Stomach (tissue), 4 donors: ENCODE measurements at regions not wholly inside any gene's neighbourhood (a gene's known extent, or its start where the extent isn't known, plus 50 kb on each side); places are given as distances from the start of the nearest gene placed in this dataset.

Source experiments
- CTCF ChIP-seq, 7 experiments: fragments of 450-650 bp in 4 of 7; fragments of 200-600 bp in 3 of 7; sonication (generic) in 3 of 7; IDR thresholded peaks; one replicate each; pipeline ENCODE4 v1.5.1; 2016 to 2019; ENCODE audit warnings: antibody characterized with exemption in 7 of 7, control low read depth in 2 of 7, mild to moderate bottlenecking in 1 of 7
- EP300 ChIP-seq: sonication (generic); formaldehyde crosslinking; IDR thresholded peaks from one replicate; pipeline ENCODE4 v1.6.1; 2017; ENCODE audit warnings: antibody characterized with exemption

GRCh38 chr4:184879271-184879670, 53.5 kb upstream of the ACSL1 start:
- TF ChIP-seq CTCF (IDR thresholded peaks at IDR 0.05) (no peak), EP300 (no peak)
